OCI-LY3 (cell line): ENCODE measurements at regions not wholly inside any gene's neighbourhood (a gene's known extent, or its start where the extent isn't known, plus 50 kb on each side); places are given as distances from the start of the nearest gene placed in this dataset.

Experiments
- CTCF ChIP-seq: fragments of 200-600, 300-600 bp; sonication (generic); IDR thresholded peaks from 2 replicates; pipeline ENCODE4 v1.5.1; 2014; ENCODE audit warnings: antibody characterized with exemption, low read length, low read depth
- EZH2phosphoT487 ChIP-seq: fragments of 200-600 bp; shearing (Covaris generic); IDR thresholded peaks from 2 replicates; pipeline ENCODE4 v1.6.1; 2018; ENCODE audit warnings: antibody characterized with exemption, mixed run types, low read depth

GRCh38 chr2:66869076-66869475, 434.2 kb downstream of the MEIS1 start:
- TF ChIP-seq CTCF (no peak), EZH2phosphoT487 (no peak)
